MV-4-11 (cell line): ENCODE measurements at regions not wholly inside any gene's neighbourhood (a gene's known extent, or its start where the extent isn't known, plus 50 kb on each side); places are given as distances from the start of the nearest gene placed in this dataset.

Experiments used
- DNase-seq: peaks from one replicate; lab custom pipeline; 2025; lab: John Stamatoyannopoulos, UW

DNA sequence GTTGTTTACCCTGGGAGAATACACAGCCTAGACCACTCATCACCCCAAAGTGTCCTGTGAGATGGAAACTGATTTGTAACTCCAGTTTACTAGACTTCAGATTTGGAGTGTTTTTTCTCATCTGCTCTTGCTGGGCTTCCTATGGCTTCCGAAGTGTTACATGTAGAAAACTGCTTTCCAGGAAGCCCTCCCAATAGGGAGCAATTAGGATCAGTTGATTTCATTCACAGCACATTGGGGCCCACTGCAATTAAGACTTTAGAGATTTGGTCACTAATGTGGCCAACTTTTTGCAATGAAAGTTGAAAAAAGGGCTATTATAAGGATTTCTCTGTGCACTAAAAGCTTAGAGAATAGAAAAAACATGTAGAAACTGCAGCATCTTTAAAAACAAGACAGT, 656.6 kb upstream of the CHAC2 start:
- DNase-seq, result no peak

- no peak for DNase-seq
These were observed 659.4 kb upstream of the CHAC2 start for GRCh38 chr2:53108246-53108645.

DNA sequence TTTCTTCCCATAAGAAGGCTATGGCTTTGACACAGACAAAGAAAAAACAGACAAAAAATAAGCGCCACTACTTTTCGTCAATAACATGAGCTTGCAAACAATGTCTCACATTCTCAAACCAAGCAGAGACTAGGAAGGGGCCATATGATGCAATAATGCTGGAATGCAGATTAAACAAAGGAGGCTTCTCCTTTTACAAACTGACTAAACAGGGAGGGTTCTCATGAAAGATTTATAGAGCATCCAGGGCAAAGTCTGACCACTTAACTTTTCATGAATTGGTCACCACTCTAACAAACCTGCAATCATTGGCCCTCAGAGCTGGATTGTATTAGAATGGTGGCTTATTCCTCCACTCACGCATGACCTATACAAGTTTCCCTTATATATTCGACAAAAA, 663.3 kb upstream of the CHAC2 start:
- DNase-seq, result peak; percentile 1

DNA sequence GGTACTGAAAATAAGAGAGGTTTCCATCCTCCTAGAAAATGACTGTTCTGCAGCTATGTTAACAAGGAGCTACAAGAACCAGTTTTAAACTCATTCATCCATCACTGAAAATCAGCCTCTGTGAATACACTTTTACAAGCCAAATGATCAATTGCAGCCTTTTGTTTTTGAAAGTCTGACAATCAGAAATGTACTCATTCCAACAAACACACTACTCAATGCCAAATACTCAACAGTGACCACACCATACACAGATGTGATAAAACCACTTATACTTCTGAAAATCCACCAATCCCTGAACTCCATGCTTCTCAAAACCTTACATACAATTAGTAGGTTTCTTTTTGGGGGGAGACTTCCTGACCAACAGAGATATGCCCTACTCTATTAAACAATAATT, 663.9 kb upstream of the CHAC2 start:
- DNase-seq, result no peak

GRCh38 chr2:53098696-53099078, 668.9 kb upstream of the CHAC2 start:
- no peak for DNase-seq

GRCh38 chr2:53096351-53096750, 671.3 kb upstream of the CHAC2 start:
- no peak for DNase-seq

- no peak for DNase-seq
These were observed 671.9 kb upstream of the CHAC2 start for GRCh38 chr2:53095664-53096063.

- DNase-seq, result no peak
These were observed 672.4 kb upstream of the CHAC2 start for GRCh38 chr2:53095227-53095626.

GRCh38 chr2:53093355-53093754, 674.2 kb upstream of the CHAC2 start:
- DNase-seq, result no peak

GRCh38 chr2:53091183-53091582, 676.4 kb upstream of the CHAC2 start:
- DNase-seq, result no peak

DNA sequence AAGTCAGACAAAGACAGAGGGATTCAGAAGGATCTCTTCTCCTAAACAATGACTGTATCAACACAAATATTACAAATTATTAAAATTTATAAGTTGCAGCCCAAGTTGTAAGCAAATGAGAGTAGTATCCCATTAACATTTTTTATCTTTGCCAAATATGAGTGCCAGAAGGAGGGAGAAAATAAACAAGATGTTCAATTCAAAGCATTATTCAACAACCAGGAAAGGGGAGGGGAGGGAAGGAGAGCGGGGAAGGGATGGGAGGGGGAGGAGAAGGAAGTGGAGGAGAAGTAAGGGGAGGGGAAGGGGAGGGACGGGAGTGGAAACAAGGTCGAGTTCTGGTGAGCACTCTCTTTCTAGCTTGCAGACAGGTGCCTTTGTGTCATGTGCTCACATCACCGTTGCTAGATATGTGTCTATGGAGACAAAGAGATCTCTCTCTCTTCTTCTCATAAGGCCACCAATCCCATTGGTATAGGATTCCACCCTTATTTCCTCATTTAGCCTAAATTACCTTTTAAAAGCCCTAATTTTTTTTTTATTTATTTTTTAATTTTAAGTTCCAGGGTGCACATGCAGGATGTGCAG, 679.6 kb upstream of the CHAC2 start:
- no peak for DNase-seq

- no peak for DNase-seq
These were observed 680.2 kb upstream of the CHAC2 start for GRCh38 chr2:53087262-53087873.

- no peak for DNase-seq
These were observed 690.2 kb upstream of the CHAC2 start for GRCh38 chr2:53077413-53077812.

GRCh38 chr2:53075760-53076159, 691.8 kb upstream of the CHAC2 start:
- DNase-seq, result no peak

DNA sequence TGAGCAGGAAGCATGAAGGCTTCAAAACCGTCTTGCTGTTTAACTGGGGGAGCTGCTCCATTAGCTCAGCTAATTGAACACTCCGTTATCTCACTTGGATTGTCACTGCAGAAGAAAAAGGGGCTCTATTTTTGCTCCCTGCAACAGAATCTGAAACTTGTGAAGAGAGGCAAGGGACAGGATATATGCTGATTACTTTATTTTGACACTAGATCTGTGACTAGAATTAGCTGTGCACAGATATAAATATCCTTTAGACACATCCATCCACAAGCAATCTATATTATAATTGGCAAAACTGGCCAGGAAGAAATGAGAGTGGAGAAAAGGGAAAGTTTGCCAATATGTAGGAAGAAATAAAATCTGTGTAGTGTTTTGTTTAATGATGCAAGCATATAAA, 700.1 kb upstream of the CHAC2 start:
- no peak for DNase-seq

GRCh38 chr2:53067056-53067455, 700.5 kb upstream of the CHAC2 start:
- no peak for DNase-seq

DNA sequence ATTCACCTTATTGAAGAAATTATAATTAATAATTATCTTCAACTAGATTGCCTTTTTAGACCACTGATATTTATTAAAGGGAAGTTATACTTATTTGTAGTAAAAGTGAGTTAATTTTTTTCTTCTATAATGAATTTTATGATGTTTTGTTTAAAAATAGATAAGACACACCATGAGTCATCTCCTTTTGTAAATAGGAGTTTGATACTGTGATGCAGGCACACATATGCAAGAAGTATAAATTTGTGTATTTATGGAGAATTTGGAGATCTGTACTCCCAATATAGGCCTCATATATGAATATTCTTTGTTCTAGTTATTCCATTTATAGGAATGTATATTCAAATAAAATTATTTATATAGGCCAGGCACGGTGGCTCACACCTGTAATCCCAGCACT, 703.5 kb upstream of the CHAC2 start:
- DNase-seq, result no peak

DNA sequence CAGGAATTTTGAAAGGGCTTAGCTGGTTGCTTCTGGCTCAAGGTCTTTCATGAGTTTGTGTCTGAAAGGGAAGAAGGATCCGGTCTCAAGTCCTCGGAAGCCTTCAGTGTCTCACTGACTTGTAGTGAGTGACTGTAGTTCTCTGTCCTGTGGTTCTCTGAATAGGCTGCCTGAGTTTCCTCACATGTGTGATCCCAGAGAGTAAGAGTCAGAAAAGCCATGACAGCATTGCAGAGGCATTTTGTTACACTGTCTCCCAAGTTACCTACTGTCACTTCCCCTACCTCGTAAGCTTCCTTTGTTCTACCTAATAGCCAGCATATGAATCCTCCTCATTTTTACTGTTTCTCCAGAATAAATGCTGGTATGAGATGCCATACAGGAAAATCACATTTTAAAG, 709.1 kb upstream of the CHAC2 start:
- no peak for DNase-seq

DNA sequence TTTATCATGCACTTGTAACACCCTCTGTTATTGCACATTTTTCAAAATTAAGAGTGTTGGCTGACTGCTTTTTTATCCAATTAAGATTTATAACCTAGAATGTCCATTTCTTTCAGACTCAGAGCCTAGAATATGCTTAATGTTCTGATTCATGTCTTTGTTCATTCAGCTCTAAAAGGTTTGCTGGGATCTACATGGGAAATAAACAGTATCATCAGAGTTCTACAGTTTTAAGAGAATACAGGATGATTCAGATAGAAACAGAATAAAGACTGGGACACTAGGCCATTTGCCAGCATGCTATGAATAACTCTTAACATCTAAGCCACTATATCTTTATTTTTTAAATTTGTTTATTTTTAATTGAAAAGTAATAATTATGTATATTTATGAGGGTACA, 713.7 kb upstream of the CHAC2 start:
- no peak for DNase-seq

DNA sequence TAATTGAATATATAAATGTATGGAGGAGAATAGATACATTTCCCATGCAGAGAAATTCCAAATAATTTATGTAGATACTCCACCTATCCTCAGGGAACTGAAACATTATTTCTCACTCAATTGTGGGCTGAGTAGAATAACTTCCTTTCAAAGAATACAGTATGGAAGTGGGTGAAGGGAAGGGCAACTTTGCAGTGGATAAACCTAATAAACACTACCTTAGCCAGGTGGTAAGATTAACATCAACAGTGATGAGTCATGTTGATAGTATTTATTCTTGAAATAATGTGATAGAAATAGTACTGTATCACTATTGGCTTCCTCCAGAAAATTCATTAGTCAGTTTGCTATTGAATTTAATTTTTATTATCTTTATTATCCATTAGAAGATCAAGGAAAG, 716.4 kb upstream of the CHAC2 start:
- DNase-seq, result no peak

- no peak for DNase-seq
These were observed 726.9 kb upstream of the CHAC2 start for GRCh38 chr2:53040536-53041229.

DNA sequence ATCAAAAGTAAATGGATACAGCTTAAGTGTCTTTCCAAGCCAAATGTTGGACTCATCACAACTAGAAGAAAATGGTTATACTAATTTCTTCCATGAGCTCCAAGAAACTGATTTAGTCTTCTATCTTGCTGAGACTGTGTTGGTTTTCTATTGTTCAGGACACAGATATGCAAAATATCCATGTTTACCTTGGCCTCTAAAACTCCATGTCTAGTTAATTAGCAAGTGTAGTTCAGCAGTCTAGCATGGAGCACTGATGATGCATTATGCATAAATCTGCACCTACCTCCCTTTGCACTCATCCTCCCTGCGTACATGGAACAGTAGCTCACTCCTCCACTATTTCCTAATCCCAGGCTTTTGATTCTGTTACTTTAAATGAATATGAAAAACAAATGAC, 731.4 kb upstream of the CHAC2 start:
- no peak for DNase-seq

DNA sequence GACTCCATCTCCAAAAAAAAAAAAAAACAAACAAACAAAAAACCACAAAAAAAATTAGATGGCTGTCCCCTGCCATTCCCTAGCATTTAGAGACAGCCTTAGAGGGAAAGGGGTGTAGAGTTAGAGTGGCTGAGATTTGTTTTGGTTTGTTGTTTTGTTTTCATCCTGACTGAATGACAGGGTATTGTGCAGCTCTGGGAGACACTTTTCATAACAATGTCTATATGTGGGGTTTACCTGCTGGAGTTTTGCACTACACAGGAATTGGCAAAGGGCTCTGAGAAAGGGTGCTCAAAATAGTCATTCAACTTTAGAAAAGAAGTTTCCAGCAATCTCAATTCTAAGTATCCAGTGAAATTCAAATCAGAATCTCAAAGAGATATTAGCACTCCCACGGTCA, 732.5 kb upstream of the CHAC2 start:
- DNase-seq, result no peak

DNA sequence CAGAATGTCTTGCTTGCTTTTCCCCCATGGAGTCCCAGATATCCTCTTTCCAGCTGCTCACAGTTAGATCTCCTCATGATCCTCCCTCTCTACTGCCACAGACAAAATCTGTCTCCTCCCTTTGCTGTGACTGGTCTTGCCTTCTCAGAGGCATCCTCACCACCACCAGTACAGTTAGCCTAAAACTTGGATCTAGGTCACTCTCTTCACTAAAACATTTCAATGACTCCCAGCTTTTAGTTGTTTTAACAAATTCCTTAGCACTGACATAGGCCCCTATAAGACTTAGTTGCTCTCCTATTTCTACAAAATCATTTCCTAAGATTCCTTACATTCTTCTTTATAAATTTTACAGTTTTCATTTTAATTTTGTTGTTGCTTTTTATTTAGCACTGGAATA, 734.2 kb upstream of the CHAC2 start:
- DNase-seq, result no peak
